LoVo (cell line): ENCODE measurements at regions not wholly inside any gene's neighbourhood (a gene's known extent, or its start where the extent isn't known, plus 50 kb on each side); places are given as distances from the start of the nearest gene placed in this dataset.

ENCODE experiments used
- DNase-seq: peaks from one replicate; pipeline ENCODE4 v3.0.0-alpha.2; 2016; ENCODE audit warnings: low spot score

- DNase-seq, result no peak
These were observed 298.3 kb downstream of the CDH11 start for GRCh38 chr16:64823481-64824075.

GRCh38 chr16:64809876-64810629 is 311.8 kb downstream of the CDH11 start:
- no peak for DNase-seq

DNA sequence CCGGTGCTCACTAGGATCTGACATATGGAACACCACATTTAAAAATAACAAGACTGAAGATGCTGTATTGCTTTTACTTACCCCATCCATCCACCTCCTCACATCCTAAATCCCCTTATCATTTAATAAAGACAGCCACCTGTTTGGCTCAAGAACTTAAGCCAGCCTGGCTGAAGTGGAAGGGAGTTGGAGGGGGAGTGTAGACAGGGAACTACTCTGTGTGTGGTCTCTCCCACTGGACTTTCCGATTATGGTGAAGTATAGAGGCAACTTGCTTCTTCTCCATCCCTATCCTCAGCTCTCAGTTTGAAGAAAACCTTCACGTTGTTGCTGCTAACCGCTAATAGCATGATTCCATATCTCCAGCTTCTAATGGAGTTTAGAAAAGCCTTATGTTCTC is 313.4 kb downstream of the CDH11 start:
- DNase-seq, result no peak

- DNase-seq, result no peak
These were observed 330.1 kb downstream of the CDH11 start for GRCh38 chr16:64791756-64792155.

DNA sequence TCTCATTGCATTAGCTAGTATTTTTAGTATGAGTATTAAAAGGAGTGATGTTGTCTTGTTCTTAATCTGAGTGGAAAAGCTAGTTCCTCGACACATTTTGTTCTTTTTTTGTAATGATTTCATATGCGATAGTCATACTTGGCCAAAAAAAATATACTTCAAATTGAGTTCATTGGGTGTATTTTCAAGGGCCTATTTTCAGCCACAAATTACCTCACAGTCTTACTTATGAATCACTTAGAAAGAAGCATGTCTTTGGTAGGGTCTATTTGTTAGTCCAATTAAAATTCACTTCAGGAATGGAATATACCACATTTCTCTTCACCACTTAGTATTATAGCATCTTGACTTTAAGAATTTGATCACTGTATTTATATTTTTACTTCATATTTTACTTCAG is 337.2 kb downstream of the CDH11 start:
- no peak for DNase-seq

- DNase-seq, result no peak
These were observed 339.4 kb downstream of the CDH11 start for GRCh38 chr16:64782484-64782883.

DNA sequence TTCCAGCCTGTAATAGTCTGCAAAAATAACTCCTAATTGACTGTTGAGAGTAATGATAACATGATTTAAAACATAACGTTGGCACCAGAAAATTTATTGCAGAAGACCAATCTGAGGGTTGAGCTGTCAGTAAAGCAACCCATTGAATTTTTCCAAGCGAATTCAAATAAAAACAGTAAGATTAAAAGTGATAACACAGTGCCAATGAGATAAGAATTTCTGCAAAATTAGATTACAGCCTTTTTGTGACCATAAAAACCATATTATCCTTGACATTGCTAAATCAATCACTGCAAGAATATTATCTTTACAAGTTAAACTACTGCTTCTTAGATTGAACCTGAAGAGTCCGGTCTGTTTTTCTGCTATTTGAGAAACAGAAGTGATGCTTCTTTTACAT is 341.4 kb downstream of the CDH11 start:
- DNase-seq, result no peak

DNA sequence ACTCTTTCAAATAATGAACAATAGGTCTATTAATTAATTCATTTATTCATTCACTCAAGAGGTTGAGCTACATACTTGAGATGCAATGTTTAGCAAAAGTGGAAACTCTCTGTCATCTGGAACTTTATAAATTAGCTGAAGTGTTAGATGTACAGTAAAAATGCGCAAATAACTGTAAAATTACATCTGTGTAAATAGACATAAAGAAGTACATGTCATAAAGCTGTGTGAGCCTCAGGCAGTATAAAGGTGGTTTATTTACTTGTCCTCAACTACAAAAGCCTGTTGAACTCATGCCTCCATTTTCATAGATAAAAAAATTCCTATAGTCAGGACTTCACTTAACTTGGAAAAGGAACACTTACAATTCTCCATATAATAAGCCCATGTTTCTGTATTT is 343.1 kb downstream of the CDH11 start:
- DNase-seq, result no peak

DNA sequence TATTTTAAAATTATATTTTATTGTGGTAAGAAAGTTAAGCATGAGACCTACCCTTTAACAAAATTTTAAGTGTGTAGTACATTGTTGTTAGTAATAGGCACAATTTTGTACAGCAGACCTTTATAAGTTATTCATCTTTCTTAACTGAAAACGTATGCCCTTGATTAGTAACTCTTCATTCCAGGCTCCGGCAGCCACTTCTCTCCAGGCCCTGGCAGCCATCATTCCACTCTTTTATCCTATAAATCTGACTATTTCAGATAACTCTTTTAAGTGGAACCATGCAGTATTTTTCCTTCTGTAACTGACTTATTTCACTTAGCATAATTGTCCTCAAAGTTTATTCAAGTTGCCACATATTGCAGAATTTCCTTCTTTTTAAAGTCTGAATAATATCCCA is 348.2 kb downstream of the CDH11 start:
- DNase-seq, result no peak

DNA sequence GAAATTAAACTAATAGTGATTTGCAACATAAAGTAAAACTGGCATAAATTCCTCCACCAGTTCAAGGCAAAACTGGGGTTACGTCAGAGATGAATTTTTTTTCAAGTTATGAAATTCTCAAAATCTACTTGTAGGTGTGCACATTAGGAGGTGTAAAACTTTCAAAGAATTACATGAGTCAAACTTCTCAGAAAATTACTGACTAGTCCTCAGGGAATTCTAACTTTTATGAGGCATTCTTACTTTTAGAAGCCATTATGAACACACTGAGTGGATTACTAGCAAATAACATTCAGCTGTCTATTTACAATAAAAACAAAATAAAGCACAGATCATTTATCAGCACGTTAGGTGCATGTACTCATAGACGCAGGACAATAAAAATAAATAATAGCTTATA is 348.7 kb downstream of the CDH11 start:
- DNase-seq, result no peak

GRCh38 chr16:64771273-64771672 is 350.6 kb downstream of the CDH11 start:
- no peak for DNase-seq

DNA sequence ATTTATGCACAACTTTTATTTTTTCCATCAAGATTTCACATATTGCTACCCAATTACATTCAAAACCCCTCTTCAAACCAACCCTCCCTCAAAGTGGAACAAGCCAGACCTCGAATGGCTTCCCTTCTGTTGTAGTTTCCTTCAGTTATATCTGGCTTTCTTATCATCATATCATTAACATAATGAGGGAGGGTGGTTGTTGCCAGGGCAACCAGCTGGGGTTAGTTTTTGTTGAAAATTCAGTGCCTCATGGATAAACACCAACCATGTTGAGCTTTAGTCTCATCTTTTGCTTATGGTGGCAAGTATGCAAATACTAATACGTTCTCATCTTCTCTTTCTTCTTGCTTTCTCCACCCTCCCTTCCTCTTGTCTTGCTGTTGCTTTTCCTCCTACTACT is 359.7 kb downstream of the CDH11 start:
- DNase-seq, result no peak

DNA sequence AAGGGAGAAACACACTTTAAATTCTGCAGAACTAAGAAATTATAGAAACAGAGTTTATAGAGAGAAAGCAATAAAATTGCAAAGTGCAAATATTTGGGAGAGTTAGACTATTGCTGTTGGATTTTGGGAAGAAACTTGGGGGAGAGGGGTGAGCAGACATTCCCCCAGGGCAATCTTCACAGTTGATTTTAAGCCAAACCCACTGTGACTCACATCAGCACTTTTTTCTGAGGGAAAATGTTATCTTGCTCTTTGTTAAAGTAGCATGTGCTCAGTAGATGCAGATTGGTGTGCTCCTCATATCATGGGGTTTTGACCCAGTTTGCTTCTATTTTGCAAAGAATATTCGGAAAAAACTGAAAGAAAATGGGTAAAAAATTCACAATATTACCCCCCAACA is 367.6 kb downstream of the CDH11 start:
- no peak for DNase-seq

- DNase-seq, result no peak
These were observed 370.0 kb downstream of the CDH11 start for GRCh38 chr16:64751906-64752305.

DNA sequence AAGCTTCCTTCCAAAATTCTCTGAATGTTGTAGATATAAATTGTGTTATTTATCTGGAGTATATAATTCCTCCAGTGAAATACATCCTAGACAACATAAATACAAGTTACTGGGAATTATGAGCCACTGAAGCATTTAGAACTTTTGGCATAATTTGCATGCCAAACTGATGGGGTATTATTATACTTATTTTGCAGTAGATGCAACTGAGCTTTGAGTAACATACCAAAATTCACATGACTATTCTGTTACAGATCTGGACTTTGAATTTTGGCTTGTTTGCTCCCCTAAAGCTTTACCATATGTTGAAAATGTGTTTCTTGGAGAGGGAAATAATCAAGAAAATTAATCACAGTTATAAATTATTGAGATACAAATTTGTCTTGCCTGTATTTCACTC is 372.5 kb downstream of the CDH11 start:
- DNase-seq, result no peak

DNA sequence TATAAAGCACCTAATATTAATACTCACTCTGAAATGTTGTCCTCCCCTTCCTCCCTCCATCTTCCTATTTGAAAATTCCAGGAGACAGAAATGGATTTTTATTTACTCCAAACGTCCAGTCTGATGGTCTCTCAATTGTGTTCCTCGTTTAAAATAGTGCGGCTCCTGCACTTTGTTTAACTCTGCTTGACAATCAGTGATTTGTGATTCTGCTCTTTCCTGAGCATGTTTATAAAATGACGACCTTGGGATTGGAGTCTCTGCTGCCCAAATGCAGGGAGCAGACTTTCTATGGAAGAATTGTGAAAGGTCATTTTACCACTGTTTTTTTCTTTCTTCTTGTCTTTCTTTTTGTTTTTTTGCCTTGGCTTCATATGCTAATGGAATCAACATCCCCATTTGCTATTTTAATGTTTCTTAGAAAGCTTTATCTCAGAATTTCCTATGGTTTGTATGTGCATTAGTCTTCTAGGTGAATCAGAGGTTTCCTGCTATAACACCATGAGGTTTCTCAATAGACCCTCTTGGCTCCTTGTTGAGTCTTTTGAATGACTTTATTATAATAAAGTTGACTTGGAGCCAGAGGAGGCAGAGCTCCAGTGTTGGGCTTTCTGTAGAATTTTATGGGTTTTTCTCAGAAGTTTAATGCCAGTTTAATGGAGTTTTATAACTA is 376.5 kb downstream of the CDH11 start:
- no peak for DNase-seq

DNA sequence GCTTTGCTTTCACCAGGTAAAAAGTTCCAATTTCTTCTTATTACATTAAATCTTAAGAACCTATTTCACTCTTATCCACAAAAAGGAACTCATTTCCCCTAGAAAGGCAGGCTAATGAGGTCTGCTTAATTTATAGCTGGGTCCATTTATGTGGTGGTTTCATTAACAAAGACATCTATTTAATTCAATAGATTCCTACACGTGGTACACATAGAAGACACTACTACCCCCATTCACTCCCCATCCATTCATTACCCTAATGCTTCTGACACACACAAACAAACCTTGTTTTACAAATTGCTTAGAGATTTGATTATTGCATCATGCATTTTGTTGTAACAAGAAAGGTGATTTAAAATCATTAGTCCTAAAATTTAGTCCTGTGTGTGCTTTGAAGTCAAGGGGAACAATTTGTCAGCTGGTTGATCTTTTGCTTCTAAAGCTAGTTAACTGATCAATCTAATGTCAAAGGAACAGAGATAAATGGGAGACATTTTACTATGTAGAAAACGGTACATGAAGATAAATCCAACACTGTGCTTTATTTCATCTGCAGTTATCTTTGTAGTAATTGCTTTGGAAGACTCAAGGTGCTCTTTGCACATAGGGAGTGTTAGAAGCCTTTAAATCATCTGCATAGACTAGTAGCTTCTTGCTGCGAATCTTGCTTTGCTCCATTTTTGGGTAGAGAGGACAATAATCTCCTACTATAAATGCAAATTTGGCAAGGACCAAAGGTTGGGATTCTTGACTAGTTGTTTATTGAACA is 379.2 kb downstream of the CDH11 start:
- no peak for DNase-seq

DNA sequence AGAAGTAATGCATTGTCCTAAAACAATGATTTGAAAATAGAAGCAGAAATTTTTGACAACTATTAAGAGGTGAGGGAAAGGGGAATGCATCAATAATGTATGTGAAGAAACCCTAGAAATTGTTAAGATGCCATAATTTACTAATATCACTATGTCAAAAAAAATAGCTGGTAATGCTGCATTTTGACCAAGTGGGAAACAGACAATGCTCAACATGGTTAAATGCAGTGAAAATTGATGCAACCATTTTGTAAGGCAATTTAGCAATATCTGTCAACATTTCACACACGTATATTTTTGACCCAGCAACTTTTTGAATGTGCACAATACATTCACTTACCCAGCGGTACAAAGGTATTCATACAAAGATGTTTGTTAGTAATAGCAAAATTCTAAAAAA is 381.6 kb downstream of the CDH11 start:
- no peak for DNase-seq

DNA sequence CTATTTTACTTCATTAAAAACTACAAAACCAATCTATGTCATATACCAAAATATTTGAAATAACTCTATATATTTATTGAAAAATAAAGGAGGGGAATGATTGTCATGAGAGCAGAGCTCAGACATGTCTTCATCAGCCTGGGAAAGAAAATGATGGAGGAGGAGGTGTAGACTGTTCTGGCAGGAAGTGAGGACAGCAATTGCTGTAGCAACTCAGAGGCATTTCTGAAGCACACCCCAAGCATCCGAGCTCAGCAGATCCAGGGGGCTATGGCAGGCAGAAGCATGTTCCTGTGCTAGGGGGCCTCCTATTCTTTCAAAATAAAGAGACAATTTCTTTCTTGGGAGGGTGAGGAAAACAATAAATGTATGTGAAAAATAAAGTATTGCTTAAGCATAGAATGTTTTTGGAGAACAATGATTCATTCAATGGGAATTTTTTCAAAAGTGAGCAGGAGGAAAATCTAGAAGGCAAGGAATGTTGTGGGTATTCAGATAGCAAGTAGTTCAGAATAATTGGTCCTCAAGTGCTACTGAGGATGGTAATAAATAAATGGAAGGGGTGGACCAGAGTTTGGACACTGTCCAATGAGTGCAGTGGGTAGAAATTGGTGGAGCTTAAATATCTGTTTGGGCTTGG is 383.4 kb downstream of the CDH11 start:
- DNase-seq, result no peak

DNA sequence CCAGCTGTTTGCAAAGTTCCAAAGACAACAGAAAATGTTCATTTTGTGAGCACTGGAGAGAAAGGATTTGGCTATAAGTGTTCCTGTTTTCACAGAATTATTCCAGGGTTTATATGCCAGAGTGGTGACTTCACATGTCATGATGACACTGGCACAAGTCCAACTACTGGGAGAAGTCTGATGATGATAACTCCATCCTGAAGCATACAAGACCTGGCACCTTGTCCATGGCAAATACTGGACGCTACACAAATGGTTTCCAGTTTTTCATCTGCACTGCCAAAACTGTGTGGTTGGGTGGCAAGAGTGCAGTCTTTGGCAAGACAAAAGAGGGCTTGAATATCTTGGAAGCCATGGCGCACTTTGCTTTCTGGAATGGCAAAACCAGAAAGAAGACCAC is 385.0 kb downstream of the CDH11 start:
- DNase-seq, result no peak

- no peak for DNase-seq
These were observed 390.0 kb downstream of the CDH11 start for GRCh38 chr16:64731891-64732290.

GRCh38 chr16:64730261-64730660 is 391.6 kb downstream of the CDH11 start:
- DNase-seq, result no peak
